GM13976 (cell line): ENCODE measurements at regions not wholly inside any gene's neighbourhood (a gene's known extent, or its start where the extent isn't known, plus 50 kb on each side); places are given as distances from the start of the nearest gene placed in this dataset.

Source experiments
- DNase-seq: peaks from one replicate; pipeline ENCODE4 v3.0.0; 2012; ENCODE audit warnings: low spot score
- in situ Hi-C: fragments of 300-500 bp; cut with MboI; formaldehyde crosslinking; loops from one replicate; pipeline ENCODE4 v1.12.0; 2022; ENCODE audit warnings: low sequenced_read_pairs, mixed read lengths, inconsistent platforms; ENCODE audit not compliant: unreplicated experiment
- TF ChIP-seq, protein P1 (sequence below): IDR thresholded peaks from 2 replicates; pipeline ENCODE4 v1.5.1; 2012; ENCODE audit warnings: borderline replicate concordance, mild to moderate bottlenecking; ENCODE audit not compliant: insufficient read depth; ENCODE audit errors: extremely low read depth, missing control alignments, control extremely low read depth

GRCh38 chr4:182103614-182104319 is 139.4 kb upstream of the TENM3 start:
- TF ChIP-seq, protein P1, sequence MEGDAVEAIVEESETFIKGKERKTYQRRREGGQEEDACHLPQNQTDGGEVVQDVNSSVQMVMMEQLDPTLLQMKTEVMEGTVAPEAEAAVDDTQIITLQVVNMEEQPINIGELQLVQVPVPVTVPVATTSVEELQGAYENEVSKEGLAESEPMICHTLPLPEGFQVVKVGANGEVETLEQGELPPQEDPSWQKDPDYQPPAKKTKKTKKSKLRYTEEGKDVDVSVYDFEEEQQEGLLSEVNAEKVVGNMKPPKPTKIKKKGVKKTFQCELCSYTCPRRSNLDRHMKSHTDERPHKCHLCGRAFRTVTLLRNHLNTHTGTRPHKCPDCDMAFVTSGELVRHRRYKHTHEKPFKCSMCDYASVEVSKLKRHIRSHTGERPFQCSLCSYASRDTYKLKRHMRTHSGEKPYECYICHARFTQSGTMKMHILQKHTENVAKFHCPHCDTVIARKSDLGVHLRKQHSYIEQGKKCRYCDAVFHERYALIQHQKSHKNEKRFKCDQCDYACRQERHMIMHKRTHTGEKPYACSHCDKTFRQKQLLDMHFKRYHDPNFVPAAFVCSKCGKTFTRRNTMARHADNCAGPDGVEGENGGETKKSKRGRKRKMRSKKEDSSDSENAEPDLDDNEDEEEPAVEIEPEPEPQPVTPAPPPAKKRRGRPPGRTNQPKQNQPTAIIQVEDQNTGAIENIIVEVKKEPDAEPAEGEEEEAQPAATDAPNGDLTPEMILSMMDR, result no peak
- DNase-seq, result no peak
- in situ Hi-C loops, result no loop called here

DNA sequence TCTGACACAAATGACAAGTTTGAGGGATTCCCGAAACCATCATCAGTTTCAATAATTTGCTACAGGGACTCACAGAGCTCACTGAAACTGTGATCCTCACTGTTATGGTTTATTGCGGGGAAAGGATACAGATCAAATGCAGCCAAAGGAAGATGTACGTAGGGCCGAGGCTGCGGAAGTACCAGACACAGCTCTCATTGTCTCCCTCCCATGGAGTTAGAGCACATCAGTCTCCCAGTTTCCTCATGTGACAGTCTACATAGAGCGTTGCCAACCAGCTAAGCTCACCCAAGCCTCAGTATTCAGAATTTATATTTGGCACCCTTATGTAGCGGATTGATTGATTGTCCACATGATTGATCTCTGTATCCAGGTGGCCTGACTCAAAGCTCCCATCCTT is 137.8 kb upstream of the TENM3 start:
- TF ChIP-seq, protein P1, result no peak
- in situ Hi-C loops, result no loop called here
- DNase-seq, result no peak

DNA sequence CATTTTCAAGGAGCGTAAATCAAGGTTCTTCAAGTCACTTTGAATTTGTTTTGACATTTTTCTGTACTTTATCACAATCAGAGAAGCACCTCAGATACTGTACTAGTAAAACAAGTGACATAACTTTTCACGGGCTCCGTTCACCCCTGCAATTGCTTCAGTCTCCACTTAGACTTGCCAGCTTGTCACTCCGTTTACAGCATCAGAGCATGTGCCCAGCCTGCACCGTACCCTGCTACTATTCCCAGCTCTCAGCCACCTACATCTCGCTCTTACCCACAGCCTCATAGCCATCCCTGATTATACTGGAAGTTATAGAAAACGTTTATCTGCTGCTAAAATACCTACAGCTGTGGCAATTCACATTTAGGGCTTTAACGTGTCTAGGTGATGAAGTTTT is 135.3 kb upstream of the TENM3 start:
- TF ChIP-seq, protein P1, result no peak
- in situ Hi-C loops, result no loop called here
- DNase-seq, result no peak

DNA sequence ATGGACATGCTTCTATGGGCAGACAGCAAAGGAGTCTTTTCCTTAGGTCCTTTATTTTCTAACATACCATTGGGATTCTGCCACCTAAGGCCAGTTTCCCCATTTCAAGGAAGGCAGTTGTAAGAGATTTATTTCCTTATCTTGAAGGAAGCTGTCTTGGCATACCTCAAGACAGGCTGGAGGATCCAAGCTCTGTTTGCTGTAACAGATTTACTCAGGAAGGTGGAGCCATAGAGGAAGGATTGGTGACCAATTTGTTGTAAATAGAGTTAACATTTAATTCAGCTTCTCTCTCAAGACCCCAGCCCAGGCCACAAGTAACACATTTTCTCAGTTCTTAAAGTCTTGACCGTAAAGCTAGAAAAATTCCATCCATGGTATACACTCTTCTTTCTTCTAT is 131.6 kb upstream of the TENM3 start:
- in situ Hi-C loops, result no loop called here
- no peak for DNase-seq

DNA sequence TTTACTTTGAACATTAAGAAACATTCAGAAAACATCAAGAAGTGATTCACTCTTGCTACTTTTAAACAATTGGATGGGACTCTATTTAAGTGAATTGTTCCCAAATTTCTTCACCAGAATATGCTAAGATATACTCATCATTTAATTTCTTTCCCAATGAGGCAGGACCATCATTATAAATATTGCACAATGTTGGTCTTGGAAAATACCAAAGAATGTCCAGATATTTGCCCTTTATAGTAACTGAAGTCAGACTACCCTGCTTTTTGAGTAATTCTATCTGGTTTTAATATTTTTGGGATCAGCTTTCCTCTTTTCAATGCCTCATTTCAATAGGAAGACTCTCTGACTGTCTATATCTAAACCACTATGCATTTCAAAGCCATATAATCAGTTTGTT is 129.4 kb upstream of the TENM3 start:
- DNase-seq, result no peak
- in situ Hi-C loops, result no loop called here
- TF ChIP-seq, protein P1, result no peak

More for the DNA sequence above, 131.6 kb upstream of the TENM3 start:
- TF ChIP-seq, protein P1, result no peak

DNA sequence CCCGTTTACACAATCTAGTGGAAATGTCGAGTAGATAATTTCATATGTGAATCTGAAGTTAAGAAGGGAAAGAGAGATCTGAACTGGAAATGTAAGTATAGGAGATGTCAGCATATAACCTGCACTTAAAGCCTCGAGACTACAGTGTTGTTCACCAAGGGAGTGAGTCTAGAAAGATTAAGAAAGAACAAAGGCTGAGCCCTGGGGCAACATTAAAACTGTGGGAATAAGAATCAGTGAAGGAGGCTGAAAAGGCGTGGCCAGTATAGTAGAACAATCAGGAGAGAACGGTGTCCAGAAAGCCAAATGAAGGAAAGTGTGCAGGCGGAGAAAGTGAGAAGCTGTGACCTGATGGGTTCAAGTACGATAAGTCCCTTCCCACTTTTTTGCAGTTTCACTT is 118.8 kb upstream of the TENM3 start:
- in situ Hi-C loops, result no loop called here
- DNase-seq, result no peak

GRCh38 chr4:182126096-182126495 is 117.1 kb upstream of the TENM3 start:
- no peak for DNase-seq
- TF ChIP-seq, protein P1, result no peak
- in situ Hi-C loops, result no loop called here

More for the DNA sequence above, 118.8 kb upstream of the TENM3 start:
- TF ChIP-seq, protein P1, result no peak
